Stimulated activated CD4-positive, alpha-beta T cell treated with anti-CD3 and anti-CD28 coated beads, Interleukin-12 subunit alpha, Interleukin-12 subunit beta, amount 100 ng/mL, for 4 hours (primary cell): ENCODE measurements at regions not wholly inside any gene's neighbourhood (a gene's known extent, or its start where the extent isn't known, plus 50 kb on each side); places are given as distances from the start of the nearest gene placed in this dataset.
"Not testable (repeated sequence)": the region's sequence is repeated elsewhere in the genome, so short reads cannot be mapped to it uniquely, and the experiment has no call there.

Experiments used
- DNase-seq: peaks from one replicate; pipeline ENCODE4 v3.0.0-alpha.2; 2020

- DNase-seq, result no peak
Measured at GRCh38 chr14:54258382-54258781, 138.4 kb upstream of the CDKN3 start.

- no peak for DNase-seq
Measured at GRCh38 chr14:54259821-54260220, 137.0 kb upstream of the CDKN3 start.

GRCh38 chr14:54261283-54261682, 135.5 kb upstream of the CDKN3 start:
- DNase-seq, result no peak

GRCh38 chr14:54266616-54267015, 130.2 kb upstream of the CDKN3 start:
- not testable (repeated sequence) for DNase-seq

GRCh38 chr14:54267172-54267571, 129.6 kb upstream of the CDKN3 start:
- no peak for DNase-seq

- DNase-seq, result no peak
Measured at GRCh38 chr14:54275997-54276725, 120.6 kb upstream of the CDKN3 start.

- DNase-seq, result no peak
Measured at GRCh38 chr14:54278087-54278486, 118.7 kb upstream of the CDKN3 start.

GRCh38 chr14:54278665-54279295, 118.0 kb upstream of the CDKN3 start:
- DNase-seq, result no peak

GRCh38 chr14:54282849-54283248, 114.0 kb upstream of the CDKN3 start:
- DNase-seq, result no peak

- DNase-seq, result no peak
Measured at GRCh38 chr14:54285030-54285429, 111.8 kb upstream of the CDKN3 start.

GRCh38 chr14:54291491-54292191, 105.2 kb upstream of the CDKN3 start:
- no peak for DNase-seq

GRCh38 chr14:54294802-54295201, 102.0 kb upstream of the CDKN3 start:
- DNase-seq, result no peak

- DNase-seq, result no peak
Measured at GRCh38 chr14:54299410-54300363, 97.1 kb upstream of the CDKN3 start.

- no peak for DNase-seq
Measured at GRCh38 chr14:54300881-54301280, 95.9 kb upstream of the CDKN3 start.

- DNase-seq, result no peak
Measured at GRCh38 chr14:54301359-54301758, 95.4 kb upstream of the CDKN3 start.

GRCh38 chr14:54306806-54307205, 90.0 kb upstream of the CDKN3 start:
- DNase-seq, result no peak

- DNase-seq, result no peak
Measured at GRCh38 chr14:54309615-54310014, 87.2 kb upstream of the CDKN3 start.

- no peak for DNase-seq
Measured at GRCh38 chr14:54310151-54310850, 86.5 kb upstream of the CDKN3 start.

GRCh38 chr14:54310851-54311228, 86.0 kb upstream of the CDKN3 start:
- DNase-seq, result no peak

- no peak for DNase-seq
Measured at GRCh38 chr14:54312166-54312801, 84.5 kb upstream of the CDKN3 start.

- DNase-seq, result no peak
Measured at GRCh38 chr14:54314365-54315104, 82.3 kb upstream of the CDKN3 start.
